T-helper 1 cell treated with Interleukin-12 subunit alpha and Interleukin-12 subunit beta and Interleukin-4 antibody, amounts not matched to agents 30 ng/mL and 1 ng/mL, for 36 hours (primary cell): ENCODE measurements at regions not wholly inside any gene's neighbourhood (a gene's known extent, or its start where the extent isn't known, plus 50 kb on each side); places are given as distances from the start of the nearest gene placed in this dataset.

Experiments used
- intact Hi-C: fragments of 100-400 bp; cut with micrococcal nuclease; formaldehyde crosslinking; loops from one replicate; pipeline ENCODE4 v1.15.1; 2024

GRCh38 chr10:131701131-131701947 lies 199.5 kb upstream of the PPP2R2D start:
- intact Hi-C loops: no loop called here

- intact Hi-C loops: no loop called here
Measured at GRCh38 chr10:131702531-131703356, 198.1 kb upstream of the PPP2R2D start.

- intact Hi-C loops: no loop called here
Measured at GRCh38 chr10:131703541-131703940, 197.3 kb upstream of the PPP2R2D start.

- intact Hi-C loops: no loop called here
Measured at GRCh38 chr10:131703941-131704340, 196.9 kb upstream of the PPP2R2D start.

DNA sequence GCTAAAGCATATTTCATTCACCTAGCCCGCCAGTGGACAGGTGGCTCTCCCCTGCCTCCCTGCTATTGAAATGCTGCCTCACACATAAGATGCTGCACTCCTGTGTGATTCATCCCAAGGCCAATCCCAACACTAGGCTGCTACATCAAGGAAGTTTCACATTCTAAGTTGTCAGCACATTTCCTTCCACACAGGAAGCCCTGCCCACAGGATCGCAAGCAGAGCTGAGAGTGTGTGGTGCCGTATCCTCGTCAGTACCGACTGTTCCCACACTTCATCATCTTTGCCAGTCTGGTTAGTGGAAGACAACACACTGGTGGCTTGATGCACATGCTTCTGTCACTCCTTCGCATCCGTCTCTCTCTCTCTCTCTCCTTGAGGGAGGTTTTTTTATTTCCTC lies 194.3 kb upstream of the PPP2R2D start:
- intact Hi-C loops: no loop called here

GRCh38 chr10:131706952-131707351 lies 193.9 kb upstream of the PPP2R2D start:
- intact Hi-C loops: no loop called here

DNA sequence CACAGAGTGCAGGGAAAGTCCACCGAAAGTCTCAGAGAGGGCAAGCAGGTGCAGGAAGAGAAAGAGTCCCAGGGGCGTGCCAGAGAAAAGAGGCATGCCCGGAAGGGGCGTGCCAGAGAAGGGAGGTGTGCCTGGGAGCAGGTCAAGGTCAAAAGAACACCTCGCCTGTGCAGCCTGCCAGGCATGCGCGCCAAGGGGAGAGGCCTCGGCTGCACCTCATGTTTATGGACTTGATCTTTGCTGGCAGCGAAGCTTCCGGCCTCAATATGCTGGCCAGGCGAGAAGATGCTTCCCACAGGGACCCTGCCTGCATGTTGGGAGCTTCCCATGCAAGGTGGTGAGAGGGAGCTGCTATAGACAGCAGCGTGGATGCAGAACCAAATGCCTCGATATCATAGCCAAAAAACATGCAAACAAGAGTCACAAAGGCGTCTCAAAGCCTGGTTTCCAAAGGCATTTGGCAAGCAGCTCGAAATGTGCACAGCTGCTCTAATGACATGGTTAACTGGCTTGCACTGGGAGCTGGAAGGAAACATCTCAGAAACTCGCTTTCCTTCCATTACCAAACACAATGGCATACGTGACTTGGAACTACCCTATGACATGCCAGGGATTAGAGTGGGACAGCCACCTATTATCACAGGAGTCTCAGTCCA lies 192.5 kb upstream of the PPP2R2D start:
- intact Hi-C loops: no loop called here

DNA sequence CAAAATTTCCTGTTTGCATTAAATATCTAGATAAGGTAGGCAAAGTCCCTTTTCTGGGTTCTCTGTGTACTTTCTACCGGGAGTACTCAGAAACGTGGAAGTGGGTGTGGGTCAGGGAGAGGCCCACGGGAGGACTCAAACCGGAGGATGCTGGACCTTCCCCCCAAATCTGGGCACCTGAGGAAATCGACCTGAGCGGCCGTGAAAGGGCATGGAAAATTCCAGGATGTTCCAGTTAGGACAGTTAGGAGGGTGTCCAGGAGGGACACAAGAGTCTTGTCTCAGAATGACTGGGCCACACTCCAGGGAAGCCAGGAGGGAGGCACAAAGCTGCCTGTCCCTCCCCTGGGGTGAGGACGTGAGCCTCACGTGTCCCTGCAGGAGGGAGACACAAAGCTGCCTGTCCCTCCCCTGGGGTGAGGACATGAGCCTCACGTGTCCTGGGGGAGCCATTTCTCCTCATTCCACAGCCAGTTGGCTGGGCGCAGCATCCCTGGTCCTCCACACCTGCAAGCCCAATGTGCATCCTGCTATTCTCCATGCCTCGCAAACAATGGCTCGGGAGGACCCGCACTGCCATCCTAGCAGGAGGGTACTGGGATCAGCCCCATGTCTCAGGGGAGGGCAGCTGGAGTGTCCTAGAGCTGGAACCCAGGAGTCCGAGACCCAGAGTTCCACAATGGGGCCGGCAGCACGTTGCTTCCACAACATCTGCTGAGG lies 190.5 kb upstream of the PPP2R2D start:
- intact Hi-C loops: no loop called here

DNA sequence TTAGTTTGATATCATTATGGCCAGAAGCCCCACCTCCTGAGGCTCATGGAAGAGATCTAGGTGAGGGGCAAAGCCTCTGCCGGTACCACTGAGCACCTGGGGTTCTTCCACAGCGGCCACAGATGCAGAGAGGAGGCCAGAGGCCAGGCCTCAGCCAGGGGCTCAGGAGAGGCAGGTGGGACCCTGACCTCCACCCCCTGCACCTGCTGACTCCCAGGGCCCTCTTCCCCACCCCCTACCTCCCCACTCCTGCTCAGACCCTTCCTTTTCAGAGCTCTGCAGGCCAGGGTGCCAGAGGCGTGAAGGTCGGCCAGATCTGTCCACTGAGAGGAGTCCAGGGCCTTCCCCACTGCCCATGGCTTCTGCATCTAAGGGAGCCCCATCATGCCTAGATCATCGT lies 178.7 kb upstream of the PPP2R2D start:
- intact Hi-C loops: no loop called here

GRCh38 chr10:131722525-131723264 lies 178.1 kb upstream of the PPP2R2D start:
- intact Hi-C loops: no loop called here

- intact Hi-C loops: no loop called here
Measured at GRCh38 chr10:131723297-131724168, 177.3 kb upstream of the PPP2R2D start.

- intact Hi-C loops: no loop called here
Measured at GRCh38 chr10:131724169-131724545, 176.7 kb upstream of the PPP2R2D start.

DNA sequence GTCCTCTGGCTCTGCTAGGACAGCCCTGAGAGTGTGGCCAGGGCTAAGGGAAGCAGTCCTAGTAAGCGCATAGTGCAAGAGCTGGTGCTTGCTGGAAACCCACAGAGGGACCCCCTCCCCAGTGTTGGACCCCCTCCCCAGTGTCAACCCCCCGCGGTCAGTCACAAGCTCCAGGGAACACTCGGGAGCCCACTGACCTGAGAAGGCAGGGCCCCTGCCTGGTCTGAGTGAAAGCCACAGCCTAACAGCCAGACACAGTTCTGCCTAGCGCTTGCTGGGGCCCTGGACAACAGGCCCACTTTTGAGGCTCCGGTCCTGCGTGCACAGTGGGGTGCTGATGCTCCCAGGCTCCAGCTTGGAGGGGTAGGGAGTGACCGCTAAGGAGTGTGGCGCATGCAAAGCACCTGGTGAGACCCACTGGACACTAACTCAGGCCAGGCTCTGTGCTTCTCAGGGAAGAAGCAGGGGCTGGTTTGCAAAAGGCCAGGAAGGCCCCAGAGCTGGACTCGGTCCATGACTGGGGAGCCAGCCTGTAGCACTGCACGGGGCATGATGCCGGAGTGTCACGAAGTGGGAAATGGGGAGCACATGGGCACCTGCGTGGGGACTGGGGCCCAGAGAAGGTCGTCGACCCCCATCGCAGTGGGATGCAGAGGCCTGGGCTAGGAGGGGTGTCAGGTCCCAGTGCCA lies 175.8 kb upstream of the PPP2R2D start:
- intact Hi-C loops: no loop called here

- intact Hi-C loops: no loop called here
Measured at GRCh38 chr10:131725581-131726069, 175.2 kb upstream of the PPP2R2D start.

GRCh38 chr10:131726076-131726880 lies 174.5 kb upstream of the PPP2R2D start:
- intact Hi-C loops: no loop called here

GRCh38 chr10:131726967-131727366 lies 173.8 kb upstream of the PPP2R2D start:
- intact Hi-C loops: no loop called here

GRCh38 chr10:131727560-131727959 lies 173.2 kb upstream of the PPP2R2D start:
- intact Hi-C loops: no loop called here
